Caco-2 (cell line): ENCODE measurements at regions not wholly inside any gene's neighbourhood (a gene's known extent, or its start where the extent isn't known, plus 50 kb on each side); places are given as distances from the start of the nearest gene placed in this dataset.

Source experiments
- BruUV-seq: library from RNA; stranded (reverse); fragments of 400-500 nt; replicated peaks from 2 replicates; lab custom pipeline; 2021; lab: Mats Ljungman, UMichigan
- CTCF ChIA-PET: fragments of 300-600 bp; sonication (Branson Sonifier 250); formaldehyde crosslinking; loops from one replicate; lab custom pipeline; 2022; ENCODE audit warnings: antibody characterized with exemption; lab: Charles Lee
- POLR2A ChIA-PET: fragments of 300-600 bp; sonication (Branson Sonifier 250); formaldehyde crosslinking; loops from one replicate; lab custom pipeline; 2022; ENCODE audit warnings: antibody characterized with exemption; lab: Charles Lee
- DNase-seq, 2 experiments: peaks; one replicate each; pipeline versions ENCODE4 v3.0.0 to v3.0.0-alpha.2; 2020 to 2022
- H3K27me3 ChIP-seq: replicated peaks from 2 replicates; pipeline ENCODE4 v1.6.0; 2011; ENCODE audit warnings: low read length; ENCODE audit not compliant: control insufficient read depth, insufficient read depth
- H3K36me3 ChIP-seq: 2 replicates; pipeline ENCODE4 v1.5.1; 2011; ENCODE audit warnings: low read length; ENCODE audit not compliant: control insufficient read depth, insufficient read depth
- H3K4me1 ChIP-seq: fragments of 250-450 bp; sonication (Bioruptor Pico); 2 replicates; pipeline ENCODE4 v1.5.1; 2020; ENCODE audit warnings: mild to moderate bottlenecking
- H3K4me3 ChIP-seq: 2 replicates; pipeline ENCODE4 v1.5.1; 2011; ENCODE audit warnings: low read depth, mild to moderate bottlenecking, control low read depth, low read length
- H3K9me3 ChIP-seq: fragments of 250-450 bp; sonication (Bioruptor Pico); 2 replicates; pipeline ENCODE4 v1.5.1; 2020; ENCODE audit warnings: mild to moderate bottlenecking, moderate library complexity
- H3K27ac Mint-ChIP-seq: one replicate; pipeline ENCODE4 v1.8.0; 2022; ENCODE audit warnings: mixed read lengths; ENCODE audit not compliant: unreplicated experiment
- H3K27me3 Mint-ChIP-seq: one replicate; pipeline ENCODE4 v1.8.0; 2022; ENCODE audit warnings: mixed read lengths; ENCODE audit not compliant: insufficient read depth, unreplicated experiment
- H3K36me3 Mint-ChIP-seq: one replicate; pipeline ENCODE4 v1.8.0; 2022; ENCODE audit warnings: mild to moderate bottlenecking, mixed read lengths; ENCODE audit not compliant: insufficient read depth, unreplicated experiment
- H3K4me1 Mint-ChIP-seq: one replicate; pipeline ENCODE4 v1.8.0; 2022; ENCODE audit warnings: low read depth, mixed read lengths; ENCODE audit not compliant: unreplicated experiment
- H3K4me3 Mint-ChIP-seq: one replicate; pipeline ENCODE4 v1.8.0; 2022; ENCODE audit warnings: mild to moderate bottlenecking, moderate library complexity, mixed read lengths; ENCODE audit not compliant: unreplicated experiment
- H3K9me3 Mint-ChIP-seq: one replicate; pipeline ENCODE4 v1.8.0; 2022; ENCODE audit warnings: mixed read lengths; ENCODE audit not compliant: unreplicated experiment
- CTCF ChIP-seq, 2 experiments: fragments of 200-600 bp in 1 of 2; IDR thresholded peaks; 1 replicate in 1 of 2; 2 replicates in 1 of 2; pipeline versions ENCODE4 v1.5.1 to v1.8.0; 2011 to 2022; ENCODE audit warnings: antibody characterized with exemption in 1 of 2, control low read depth in 1 of 2, inconsistent platforms in 1 of 2, low read depth in 1 of 2, low read length in 1 of 2, mild to moderate bottlenecking in 1 of 2, moderate library complexity in 1 of 2; ENCODE audit not compliant: insufficient read depth in 1 of 2, severe bottlenecking in 1 of 2, unreplicated experiment in 1 of 2
- intact Hi-C: fragments of 100-400 bp; cut with micrococcal nuclease; formaldehyde crosslinking; loops from one replicate; pipeline ENCODE4 v1.10.0; 2022; ENCODE audit not compliant: unreplicated experiment

DNA sequence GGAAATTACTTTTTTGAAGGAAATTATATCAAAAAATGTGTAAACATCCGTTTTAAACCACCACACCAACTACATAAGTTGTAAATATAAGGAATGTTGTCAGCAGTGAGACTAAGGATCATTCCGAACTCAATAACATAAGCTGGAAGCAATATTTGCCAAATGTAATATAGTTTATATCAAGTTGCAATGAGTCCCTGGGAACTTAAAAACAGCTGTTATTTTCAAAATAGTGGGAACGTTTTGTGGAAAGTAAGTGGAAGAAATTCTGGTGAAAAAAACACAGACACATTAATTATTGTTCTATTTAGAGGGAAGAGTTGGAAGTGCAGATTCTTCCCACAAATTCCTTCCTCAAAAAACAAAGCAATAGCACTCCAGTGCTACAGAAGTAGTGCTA is 444.3 kb downstream of the NAP1L3 start:
- H3K36me3 Mint-ChIP-seq: no peaks in the 10 kb centered on the region
- BruUV-seq: no TSS peak
- Histone ChIP-seq H3K4me3 (no peak overlapping the region), H3K27me3 (no peaks in the 10 kb centered on the region), H3K4me1 (no peaks in the 10 kb centered on the region), H3K36me3 (no peaks in the 10 kb centered on the region), H3K9me3 (no peaks in the 10 kb centered on the region)
- POLR2A ChIA-PET: no interaction called here
- CTCF ChIA-PET: no interaction called here
- H3K27ac Mint-ChIP-seq: no peak overlapping the region
- H3K4me1 Mint-ChIP-seq: no peaks in the 10 kb centered on the region
- TF ChIP-seq CTCF (IDR thresholded peaks at IDR 0.05; ENCODE audit: insufficient read depth in 1 of 2, low read depth in 1 of 2, low read length in 1 of 2, severe bottlenecking in 1 of 2, unreplicated experiment in 1 of 2): no peak
- intact Hi-C loops: no loop called here
- H3K4me3 Mint-ChIP-seq: no peak overlapping the region
- no peak for DNase-seq
- H3K9me3 Mint-ChIP-seq: no peaks in the 10 kb centered on the region
- no peaks in the 10 kb centered on the region for H3K27me3 Mint-ChIP-seq
